Fibroblast of villous mesenchyme (primary cell): ENCODE measurements at regions not wholly inside any gene's neighbourhood (a gene's known extent, or its start where the extent isn't known, plus 50 kb on each side); places are given as distances from the start of the nearest gene placed in this dataset.

Experiments used
- DNase-seq: peaks from one replicate; pipeline ENCODE4 v3.0.0-alpha.2; 2010; ENCODE audit warnings: low read depth
- H3K4me3 ChIP-seq: 2 replicates; pipeline ENCODE4 v1.5.1; 2011; ENCODE audit warnings: low read depth, mild to moderate bottlenecking, low read length
- CTCF ChIP-seq: IDR thresholded peaks from 2 replicates; pipeline ENCODE4 v1.5.1; 2012; ENCODE audit warnings: low read depth, mild to moderate bottlenecking, low read length; ENCODE audit not compliant: insufficient read depth

- DNase-seq, result peak; percentile 97
- no peak for TF ChIP-seq CTCF
- no peak overlapping the region for H3K4me3 ChIP-seq
These were observed 208.7 kb upstream of the ZNF32 start for GRCh38 chr10:43857206-43857930.

GRCh38 chr10:43856299-43856698 is 207.6 kb upstream of the ZNF32 start:
- no peak overlapping the region for H3K4me3 ChIP-seq
- TF ChIP-seq CTCF, result no peak
- DNase-seq, result no peak

- no peak for TF ChIP-seq CTCF
- DNase-seq, result peak; percentile 31
- H3K4me3 ChIP-seq, result no peak overlapping the region
These were observed 207.1 kb upstream of the ZNF32 start for GRCh38 chr10:43855667-43856210.

- no peak overlapping the region for H3K4me3 ChIP-seq
- TF ChIP-seq CTCF, result no peak
- peak; percentile 85 for DNase-seq
These were observed 205.3 kb upstream of the ZNF32 start for GRCh38 chr10:43854007-43854406.

DNA sequence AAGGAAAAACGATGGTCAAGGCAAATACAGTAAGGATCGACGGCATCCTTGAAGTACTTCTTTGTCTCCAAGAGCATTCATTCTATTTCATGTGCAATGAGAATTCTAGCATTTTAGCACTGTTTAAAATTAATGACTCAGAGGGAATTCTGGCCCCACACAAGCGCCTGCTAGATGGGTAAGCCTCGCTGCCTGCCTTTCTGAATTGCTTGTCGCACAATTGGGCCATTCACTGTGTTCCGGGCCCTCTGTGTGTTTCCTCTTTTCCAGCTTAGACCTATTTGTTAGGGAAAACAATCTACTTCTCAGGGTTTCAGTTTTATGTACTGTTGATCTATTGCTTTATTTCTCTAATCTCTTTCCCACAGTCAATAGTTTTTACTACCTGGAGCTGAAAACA is 204.7 kb upstream of the ZNF32 start:
- no peak for TF ChIP-seq CTCF
- no peak for DNase-seq
- H3K4me3 ChIP-seq, result no peak overlapping the region

DNA sequence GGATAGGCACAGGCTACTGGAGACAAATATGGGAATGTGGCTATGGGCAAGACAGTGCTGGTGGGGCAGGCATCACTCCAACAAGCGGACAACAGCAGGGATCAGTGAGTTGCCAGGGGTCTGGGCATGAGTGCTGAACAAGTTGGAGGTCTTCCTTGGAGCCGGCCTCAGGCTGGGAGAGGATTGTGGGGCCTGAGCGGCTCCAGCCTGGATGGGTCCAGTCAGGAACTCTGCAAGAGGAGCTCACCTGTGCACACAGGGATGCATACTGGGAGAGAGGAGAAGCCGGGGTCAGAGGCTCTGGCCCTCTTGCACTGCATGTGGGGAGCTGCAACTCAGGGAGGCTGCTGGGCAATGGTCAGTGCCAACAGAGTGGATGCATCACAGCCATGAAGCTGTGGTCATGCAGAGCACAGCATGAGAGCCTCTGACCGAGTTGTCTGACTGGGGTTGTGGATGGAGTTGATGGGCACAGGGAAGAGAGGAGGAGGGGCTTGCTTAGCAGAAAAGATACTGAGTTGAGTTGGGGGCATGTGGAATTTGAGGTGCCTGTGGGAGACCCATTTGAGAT is 204.0 kb upstream of the ZNF32 start:
- no peak for DNase-seq
- TF ChIP-seq CTCF, result no peak
- no peak overlapping the region for H3K4me3 ChIP-seq
